Nucleus accumbens (tissue), 56 donors: ENCODE measurements at regions not wholly inside any gene's neighbourhood (a gene's known extent, or its start where the extent isn't known, plus 50 kb on each side); places are given as distances from the start of the nearest gene placed in this dataset.

ENCODE experiments used
- DNase-seq, 56 donors: peaks; one replicate each; lab custom pipeline; 2025; lab: John Stamatoyannopoulos, UW

DNA sequence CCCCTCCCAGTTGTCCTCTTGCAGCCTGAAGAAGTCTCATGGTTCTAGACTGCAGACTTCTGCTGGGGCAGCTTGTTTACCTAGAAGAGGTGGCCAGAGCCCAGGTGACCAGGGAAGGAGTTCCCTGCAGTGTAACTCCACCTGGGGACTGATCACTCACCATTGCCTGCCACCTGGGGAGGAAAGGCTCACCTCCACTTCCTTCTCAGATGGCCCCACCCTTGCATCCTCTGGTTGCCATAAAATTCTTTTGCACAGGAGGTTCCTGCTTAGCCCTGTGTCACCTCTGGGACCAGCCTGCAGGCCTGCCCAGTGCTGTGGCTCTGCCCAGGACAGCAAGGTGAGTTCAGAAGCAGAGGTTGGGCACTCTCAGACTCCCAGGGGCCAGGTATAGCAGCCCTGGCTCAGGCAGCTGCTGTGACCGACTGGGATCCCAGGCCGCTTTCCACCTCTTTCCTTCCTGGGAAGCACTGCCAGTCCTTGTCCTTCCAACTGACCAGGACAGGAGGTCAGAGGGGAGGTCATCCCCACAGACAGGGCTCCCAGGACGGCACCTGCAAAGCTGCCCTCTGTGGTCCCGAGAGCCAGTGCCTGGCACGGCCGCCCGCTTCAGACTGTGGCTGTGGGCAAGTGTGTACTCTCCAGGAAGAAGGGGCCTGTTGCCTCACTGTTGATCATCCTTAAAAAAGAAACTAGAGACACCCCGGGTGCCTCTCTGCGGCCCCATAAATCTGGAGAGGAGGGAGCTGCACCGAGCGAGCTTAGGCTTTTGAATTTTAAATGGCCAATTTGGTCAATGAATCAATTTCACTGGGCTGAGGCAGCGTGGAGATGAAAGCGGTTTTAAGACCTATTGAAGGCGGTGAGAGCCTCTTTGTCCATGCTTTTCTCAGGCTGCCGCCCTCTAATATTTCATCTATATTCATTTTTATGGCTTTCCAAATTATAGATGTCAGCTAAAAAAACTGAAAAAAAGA is 79.5 kb upstream of the C14orf180 start:
- DNase-seq: no peak

DNA sequence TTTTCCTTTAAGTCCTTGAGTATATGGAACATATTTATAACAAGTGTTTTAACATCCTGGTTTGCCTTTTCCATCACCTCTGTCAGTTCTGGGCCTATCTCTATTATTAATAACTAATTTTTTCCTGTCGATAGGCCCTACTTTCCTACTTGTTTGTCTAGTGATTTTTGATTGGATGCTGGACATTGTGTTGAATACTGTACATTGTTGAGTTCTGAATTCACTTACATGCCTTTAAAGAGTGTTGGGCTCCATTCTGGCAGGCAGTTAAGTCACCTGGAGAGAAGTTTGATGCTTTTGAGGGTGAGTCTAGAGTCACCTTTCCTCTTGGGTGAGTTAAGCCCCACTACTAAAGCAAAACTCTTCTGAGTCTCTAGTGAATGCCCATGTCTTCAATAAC is 77.5 kb upstream of the C14orf180 start:
- DNase-seq: no peak

DNA sequence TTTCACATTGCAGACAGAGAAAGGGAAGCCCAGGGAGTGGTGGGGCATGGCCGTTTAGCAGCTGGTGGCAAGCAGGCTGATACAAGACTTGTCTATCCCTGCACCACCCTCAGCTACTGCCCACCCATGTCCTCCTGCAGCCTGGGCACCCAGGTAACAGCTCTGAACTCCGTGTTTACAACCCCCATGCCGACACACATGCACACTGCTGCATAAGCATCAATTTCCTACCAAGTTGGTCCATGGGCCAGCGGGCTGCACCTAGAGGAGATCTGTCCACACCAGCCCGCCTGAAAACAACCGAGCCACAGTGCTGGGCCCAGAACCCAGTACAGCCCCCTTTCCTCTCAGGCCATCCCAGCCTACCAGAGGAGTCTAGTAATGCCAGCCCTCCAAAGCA is 75.9 kb upstream of the C14orf180 start:
- DNase-seq: no peak

DNA sequence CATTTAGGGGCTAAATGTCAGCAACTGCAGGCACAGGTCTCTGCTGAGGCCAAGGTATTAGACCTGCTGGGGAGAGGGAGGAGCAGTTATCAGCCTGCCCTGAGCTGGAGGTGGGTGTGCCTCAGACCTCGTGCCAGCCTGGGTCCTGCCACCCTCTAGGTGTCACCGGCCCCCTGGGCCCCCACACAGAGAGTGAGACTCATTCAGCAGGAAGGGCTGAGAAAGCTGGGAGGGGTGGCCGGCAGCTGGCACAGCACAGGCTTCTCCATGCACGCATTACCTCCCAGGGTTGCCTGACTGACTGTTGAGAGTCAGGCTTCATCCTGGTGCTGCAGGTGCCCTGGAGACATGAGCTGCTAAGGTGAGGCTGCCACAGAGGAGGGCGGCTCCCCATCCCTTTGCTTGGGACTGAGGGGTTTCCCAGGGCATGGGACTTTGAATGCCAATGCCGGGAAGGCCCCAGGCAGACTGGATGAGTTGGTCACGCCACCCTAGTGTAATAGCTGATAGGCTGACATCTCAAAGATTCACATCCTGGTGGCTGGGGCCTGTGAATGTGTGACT is 75.3 kb upstream of the C14orf180 start:
- DNase-seq: no peak

DNA sequence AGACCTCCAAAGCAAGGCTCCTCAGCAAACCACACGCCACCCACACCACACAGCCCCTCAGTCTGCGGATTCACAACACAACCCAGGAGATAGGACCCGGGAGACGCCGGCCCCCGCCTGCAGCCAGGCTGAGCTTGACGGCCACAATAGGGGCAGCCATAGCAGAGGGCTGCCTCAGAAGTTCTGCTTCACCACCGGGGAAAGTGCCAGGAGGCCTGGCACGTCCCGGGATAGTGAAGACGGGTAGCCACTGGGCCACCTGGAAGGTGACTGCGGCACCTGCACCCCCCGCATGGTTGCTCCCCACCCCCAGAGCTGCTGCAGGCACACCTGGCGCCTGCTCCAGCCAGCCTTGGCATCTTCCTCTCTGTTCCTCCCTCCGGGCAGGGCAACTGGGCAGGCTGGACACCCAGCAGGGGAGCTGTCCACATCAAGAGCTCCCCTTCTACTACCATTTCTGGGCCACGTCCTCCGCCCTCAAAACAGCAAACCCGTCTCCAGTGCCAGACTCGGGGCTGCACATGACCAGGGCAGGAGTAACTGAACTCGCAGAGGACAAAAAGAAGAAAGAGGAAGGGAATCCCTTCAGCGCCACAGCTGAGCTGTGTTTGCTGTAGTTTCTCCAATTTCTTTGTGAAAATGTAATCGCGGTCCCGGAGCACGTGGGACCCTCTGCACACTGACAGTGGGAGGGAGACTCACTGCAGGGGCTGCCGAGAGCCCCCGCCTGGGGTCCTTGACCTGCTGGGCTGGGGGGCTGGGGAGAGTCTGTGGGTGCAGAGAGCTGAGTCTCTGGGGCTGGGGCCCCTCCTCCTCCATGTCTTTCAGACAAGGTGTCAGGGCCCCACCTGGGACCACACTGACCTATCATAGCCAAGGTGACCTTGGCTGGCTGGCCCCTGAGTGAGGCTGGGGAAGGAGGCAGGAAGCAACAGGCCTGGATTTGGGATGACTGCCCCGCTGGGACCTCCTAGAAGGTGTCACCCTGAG is 74.2 kb upstream of the C14orf180 start:
- DNase-seq: no peak

DNA sequence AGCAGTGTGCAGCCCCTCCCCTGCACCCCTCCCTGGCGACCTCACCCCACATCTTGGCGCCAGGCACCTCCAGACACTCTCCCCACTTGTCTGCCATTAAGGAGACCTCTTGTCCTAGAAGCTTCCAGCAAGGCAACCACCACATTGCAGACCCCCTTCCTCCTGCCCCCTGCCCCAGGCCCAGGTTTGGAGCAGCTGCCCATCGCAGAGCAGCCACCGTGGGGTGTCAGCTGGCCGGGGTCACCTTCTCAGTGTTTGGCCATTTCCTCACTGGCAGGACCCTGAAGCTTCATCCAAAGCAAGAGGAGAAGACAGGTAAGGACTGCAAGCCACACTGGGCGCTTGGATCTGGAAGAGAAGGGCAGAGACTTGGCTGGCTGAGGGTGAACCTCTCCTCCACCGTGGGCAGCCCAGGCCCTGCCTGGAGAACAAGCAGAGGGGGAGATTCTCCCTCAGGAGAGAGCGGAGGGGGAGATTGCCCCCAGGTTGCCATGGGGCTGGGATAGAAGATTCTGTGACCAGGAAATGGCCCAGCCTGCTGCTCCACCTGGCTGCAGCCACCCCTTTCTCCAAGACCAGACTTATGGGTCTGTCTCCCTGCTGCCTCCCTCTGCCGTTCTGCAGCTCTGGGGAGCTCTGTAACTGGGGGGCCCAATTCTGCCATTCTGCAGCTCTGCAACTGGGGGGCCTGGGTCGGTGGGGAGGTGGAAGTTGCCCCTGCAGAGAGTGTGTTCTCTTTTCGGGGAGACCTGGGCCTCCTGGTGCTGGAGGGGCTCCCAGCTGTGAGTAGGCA is 72.9 kb upstream of the C14orf180 start:
- no peak for DNase-seq

DNA sequence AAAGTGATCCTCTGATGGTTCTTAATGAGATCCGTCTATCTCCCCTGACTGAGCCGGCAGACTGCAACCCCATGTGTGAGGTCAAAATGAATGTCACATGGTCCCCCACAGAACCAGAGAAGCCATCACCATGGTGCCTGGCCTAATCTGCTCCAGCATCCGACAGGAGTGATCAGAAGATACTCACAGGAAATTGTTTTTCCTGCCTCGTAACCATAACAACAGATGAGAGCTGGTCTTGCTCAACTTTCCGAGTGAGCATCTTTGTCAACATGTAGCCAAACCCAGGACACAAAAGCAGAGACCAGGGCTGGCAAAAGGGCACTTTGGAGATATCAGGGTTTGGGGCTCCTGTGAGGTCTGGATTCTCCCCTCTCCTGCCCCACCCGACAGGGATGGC is 72.1 kb upstream of the C14orf180 start:
- no peak for DNase-seq

DNA sequence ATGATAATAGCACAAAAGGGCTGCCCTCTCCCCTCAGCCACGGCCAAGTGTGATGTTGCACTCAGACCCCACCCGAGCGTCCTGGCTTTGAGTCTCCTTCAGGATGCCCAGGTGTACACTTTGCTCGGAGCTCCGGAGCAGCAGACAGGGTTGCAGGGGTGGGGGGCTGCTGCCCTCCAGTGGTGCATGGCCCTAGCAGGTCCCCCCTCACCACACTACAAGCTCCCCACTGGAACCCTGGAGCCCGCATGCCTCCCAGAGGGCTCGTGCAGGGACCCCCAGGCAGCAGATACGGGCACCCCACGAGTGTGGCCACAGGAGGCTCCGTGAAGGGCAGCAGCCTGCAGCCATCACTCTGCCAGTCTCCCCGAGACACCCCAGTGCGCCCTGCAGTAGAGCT is 69.9 kb upstream of the C14orf180 start:
- DNase-seq: no peak

DNA sequence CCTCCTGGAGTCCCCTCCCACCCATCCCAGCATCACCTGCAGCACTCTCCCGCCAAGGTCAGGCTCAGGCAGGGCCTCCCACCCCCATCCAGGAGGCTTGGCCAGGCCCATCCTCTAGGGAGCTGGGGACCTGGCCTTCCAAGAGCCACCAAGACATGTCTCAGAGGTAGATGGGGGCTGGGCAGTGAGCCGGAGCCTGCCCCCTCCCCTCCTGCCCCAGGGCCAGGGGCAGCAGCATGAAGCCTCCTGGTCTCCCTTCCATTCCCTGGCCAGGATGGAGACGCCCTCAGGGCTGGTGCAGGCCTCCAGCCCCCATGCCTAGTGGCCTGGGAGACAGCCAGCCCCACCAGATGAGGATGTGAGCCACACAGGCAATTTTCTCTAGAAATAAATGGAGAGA is 69.3 kb upstream of the C14orf180 start:
- DNase-seq: no peak

DNA sequence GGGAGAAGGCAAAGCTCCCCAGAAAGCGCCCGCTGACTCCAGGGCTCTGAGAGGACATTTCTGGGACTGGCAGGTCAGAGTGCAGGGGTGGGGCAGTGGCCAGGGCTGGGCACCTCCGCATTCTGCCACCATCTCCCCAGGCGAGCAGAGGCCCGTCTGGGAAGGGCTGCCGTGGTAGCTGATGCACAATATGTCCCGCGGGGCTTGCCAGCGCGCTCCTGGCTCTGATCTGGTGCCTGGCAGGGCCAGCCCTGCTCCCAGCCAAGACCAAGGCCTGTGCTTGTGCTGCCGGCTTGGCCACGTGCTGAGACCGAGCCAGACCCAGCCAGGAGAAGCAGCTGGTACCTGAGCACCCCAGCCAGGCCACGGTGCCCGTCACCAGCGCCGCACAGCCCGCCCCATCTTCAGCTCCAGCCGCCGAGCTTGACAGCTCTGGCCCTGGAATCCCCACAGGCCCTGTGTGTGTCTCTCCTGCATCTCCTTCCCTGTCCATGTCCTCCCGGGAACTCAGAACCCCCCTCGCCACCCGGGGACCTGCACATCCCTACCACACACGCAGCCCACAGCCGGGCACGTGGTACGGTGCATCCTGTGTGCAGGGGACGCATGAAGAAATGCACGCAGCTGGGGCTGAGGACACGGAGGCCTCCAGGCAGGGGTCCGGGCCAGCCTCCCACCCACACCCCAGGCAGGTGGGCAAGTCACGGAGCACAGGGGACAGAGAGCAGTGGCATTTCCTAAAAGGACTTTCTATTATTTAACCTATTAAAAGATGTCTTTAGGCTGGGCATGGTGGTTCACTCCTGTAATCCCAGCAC is 68.6 kb upstream of the C14orf180 start:
- peak in 45 of 56 donors; percentile 5 to 75 (median 35) for DNase-seq

DNA sequence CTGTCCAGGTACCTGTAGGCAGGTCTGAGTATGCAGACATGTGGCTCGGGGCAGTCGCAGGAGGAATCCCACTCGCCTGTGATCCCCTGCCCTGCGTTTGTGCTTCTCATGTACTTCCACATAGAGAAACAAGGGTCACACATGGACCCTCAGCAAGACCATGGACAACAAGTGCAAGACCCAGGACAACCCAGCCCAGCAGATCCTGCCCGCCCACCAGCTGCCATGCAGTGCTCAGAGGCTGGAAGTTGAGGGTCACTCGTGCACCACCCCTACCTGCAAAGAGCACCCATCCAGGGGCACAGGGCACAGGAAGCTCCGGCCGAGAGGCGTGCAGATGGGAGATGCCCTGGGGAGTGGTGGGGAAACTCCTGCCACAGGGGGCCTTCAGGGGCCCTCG is 67.5 kb upstream of the C14orf180 start:
- no peak for DNase-seq

DNA sequence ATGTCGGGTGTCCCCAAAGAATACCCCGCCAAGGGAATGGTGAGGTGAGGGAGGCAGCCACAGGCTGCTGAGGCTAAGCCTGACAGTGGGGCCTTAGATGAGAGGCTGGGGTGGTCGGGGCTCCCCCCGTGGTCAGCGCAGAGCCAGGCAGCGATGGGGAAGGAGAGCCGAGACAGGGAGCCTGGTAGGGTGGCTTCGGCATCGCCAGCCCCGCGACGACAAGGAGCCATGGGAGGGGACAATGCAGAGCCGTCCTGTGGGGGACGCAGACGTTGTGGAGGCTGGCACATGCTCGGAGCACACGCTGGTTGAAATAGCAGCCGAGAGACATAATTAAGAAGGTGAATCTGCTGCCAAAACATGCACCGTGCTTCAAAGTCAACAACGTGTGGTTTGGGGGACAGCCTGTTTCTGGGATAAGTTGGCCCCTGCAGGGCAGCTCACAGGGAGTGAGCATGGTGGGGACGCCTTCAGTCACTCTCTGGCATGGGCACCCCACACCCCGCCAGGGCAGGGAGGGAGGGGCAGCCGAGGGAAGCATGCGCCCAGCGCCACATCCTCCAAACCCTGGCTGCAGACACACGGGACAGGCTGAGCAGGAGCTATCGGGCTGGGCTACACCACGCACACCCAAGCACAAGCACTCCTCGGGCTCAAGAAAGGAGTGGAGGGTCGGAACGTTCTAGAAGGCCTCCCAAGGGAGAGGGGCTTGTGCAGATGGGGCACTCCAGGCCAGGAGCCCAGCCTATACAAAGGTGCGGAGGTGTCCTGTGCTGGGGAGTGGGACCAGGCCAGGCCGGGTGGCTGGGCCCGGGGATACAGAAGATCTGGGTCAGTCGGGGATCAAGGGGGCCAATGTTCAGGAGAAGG is 66.6 kb upstream of the C14orf180 start:
- no peak for DNase-seq

DNA sequence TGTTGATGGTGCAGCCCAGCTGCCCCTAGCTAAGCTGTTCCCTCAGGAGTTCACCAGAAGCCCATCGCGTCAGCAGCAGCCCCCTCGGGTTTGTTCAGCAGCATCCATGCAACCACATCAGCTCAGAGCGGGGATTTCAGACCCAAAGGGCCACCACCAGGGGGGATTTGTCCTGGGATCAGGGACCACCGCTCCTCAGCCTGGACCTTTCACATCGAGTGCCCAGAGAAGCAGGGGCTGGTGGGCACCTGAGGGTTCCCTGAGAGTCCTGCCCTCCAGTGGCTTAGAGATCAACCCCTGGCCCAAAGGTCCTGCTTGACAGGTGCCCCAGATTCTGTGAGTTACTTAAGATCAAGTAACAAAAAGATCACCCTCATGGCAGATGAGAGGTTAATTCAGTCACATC is 65.9 kb upstream of the C14orf180 start:
- DNase-seq: no peak

DNA sequence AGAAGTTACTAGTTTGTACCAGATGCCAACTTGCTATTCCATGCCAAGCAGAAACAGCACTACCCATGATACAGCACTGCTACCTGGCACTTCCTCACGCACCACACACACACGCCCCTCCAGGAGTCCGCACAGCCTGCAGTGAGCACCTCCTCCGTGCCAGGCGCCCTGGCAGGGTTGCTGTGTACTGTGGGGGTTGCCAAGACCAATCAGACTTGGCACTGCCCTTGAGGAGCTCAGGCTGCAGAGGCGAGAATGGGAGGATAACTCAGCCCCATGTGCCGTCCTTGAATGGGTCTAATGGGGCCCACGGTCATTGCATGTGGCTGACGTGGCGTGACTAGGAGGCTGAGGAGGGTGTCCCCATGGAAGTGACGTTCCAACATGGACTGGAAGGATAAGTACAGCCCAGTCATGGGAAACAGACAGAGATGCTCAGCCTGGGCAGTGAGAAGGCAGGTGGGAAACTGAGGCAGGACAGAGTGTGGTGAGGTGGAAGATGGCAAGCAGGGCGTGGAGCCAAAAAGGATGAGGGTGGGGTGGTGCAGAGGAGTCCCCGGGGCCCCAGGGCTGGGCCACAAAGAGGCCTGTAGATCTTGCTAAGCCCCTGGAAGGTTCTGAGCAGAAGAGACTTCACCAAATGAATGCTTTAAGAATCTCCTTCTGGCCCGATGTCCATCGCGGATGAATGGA is 65.3 kb upstream of the C14orf180 start:
- DNase-seq: no peak

DNA sequence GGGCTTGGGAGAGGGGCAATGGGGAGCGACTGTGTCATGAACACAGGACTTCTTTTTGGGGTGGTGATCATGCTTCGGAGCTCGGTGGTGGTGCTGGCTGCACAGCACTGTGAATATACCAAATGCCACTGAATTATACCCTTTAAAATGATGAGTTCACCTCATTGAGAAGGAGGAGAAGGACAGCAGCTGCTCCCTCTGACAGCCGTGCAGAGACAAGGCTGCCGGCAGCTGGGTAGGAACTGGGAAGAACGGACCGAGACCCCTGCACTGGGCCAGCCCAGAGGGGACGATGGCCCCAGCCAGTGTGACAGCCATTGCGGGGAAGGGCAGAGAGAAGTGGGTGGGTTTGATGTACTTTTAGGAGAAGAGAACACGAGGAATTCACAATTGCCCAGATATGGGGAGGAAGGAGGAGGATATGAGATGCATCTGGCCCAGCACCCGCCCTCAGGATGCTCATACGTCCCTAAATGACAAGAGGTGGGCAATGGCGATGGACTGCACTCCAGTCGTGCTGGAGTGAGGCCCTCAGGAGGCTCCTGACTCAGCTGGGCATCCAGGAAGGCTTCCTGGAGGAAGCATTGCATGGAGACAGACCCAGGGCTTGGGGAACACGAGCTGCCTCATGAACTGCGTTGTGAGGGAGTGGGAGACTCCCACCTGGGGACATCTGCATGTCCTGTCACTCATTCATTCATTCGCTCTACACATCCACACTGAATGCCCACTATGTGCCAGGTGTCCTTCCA is 64.3 kb upstream of the C14orf180 start:
- no peak for DNase-seq

DNA sequence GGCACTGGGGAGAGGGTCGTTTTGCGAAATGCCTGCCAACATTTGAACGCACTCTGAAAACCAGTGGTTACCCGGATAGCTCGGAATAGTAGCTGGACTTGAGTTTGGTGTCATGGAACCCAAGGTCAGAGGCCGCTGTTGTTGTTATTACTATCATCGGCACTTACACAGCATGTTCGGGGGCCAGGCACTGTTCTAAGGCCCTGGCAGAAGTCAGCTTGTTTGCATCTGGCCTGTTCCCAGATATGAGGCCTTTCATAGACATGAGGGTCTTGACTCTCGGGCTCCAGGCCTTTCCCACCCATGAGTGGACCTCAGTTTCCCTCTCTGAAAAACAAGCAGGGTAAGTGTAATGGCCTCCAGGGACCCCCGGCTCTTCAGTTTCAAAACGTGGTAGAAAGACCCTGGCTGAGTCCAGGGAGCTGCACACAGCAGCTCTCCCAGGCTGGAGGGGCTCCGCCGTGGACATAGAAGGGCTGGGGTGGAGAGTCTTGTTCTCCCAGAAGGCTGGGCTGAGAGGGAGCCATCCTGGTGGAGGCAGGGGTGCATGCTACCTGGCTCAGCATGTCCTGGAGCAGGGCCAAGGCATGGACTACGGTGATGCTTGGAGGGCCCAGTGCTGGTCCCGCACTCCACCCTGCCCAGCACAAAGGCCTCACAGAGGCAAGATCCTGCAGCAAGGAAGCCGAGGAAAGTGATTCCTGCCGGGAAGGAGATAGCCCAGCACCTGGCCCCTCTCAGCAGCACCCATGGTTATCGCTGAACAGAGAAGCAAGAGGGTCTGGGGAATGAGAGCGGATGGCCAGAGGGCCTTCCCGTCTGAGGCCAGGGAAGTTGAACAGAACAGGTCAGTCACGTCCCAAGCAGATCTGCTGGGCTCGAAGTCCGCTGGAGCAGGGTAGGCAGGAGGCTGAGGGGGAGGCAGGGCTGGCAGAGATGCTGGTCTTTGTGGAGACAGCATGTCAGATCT is 63.5 kb upstream of the C14orf180 start:
- DNase-seq: no peak
